Adrenal gland (tissue), 9 donors: ENCODE measurements at regions not wholly inside any gene's neighbourhood (a gene's known extent, or its start where the extent isn't known, plus 50 kb on each side); places are given as distances from the start of the nearest gene placed in this dataset.
A peak's percentile ranks its signal among the peaks of the same experiment; 100 is the strongest.

Experiments used
- DNase-seq, 7 donors: peaks; one replicate each; pipeline ENCODE4 v3.0.0-alpha.2; 2019 to 2020
- H3K27ac ChIP-seq, 5 donors: fragments of 200-600 bp; sonication (generic) in 4 of 5; 1 replicate in 3 of 5; 2 replicates in 2 of 5; pipeline versions ENCODE4 v1.5.1 to v1.8.0; 2016 to 2020; ENCODE audit warnings: mild to moderate bottlenecking in 1 of 5
- H3K27me3 ChIP-seq: fragments of 200-600 bp; 2 replicates; pipeline ENCODE4 v1.8.0; 2021
- H3K36me3 ChIP-seq, 2 donors: fragments of 200-600 bp; replicated peaks in 1 of 2; 1 replicate in 1 of 2; 2 replicates in 1 of 2; pipeline versions ENCODE4 v1.5.1 to v1.8.0; 2018 to 2022
- H3K4me1 ChIP-seq, 2 donors: fragments of 200-600 bp; replicated peaks in 1 of 2; 1 replicate in 1 of 2; 2 replicates in 1 of 2; pipeline versions ENCODE4 v1.5.1 to v1.8.0; 2018 to 2021
- H3K4me3 ChIP-seq, 4 donors: fragments of 200-600 bp; sonication (generic) in 3 of 4; one replicate each; pipeline ENCODE4 v1.5.1; 2016 to 2018
- H3K9me3 ChIP-seq, 3 donors: fragments of 200-600 bp; sonication (generic) in 1 of 3; replicated peaks in 1 of 3; 1 replicate in 2 of 3; 2 replicates in 1 of 3; pipeline versions ENCODE4 v1.5.1 to v1.8.0; 2016 to 2021
- CTCF ChIP-seq, 6 experiments: fragments of 450-650 bp in 4 of 6; fragments of 200-600 bp in 2 of 6; sonication (generic) in 1 of 6; IDR thresholded peaks; 1 replicate in 5 of 6; 2 replicates in 1 of 6; pipeline versions ENCODE4 v1.5.1 to v1.8.0; 2016 to 2021; ENCODE audit warnings: antibody characterized with exemption in 6 of 6, mild to moderate bottlenecking in 2 of 6, moderate library complexity in 1 of 6
- POLR2A ChIP-seq, 2 donors: fragments of 450-650 bp; IDR thresholded peaks; one replicate each; pipeline ENCODE4 v1.6.1; 2017; ENCODE audit warnings: antibody characterized with exemption in 2 of 2, mild to moderate bottlenecking in 2 of 2, moderate library complexity in 1 of 2
- WGBS, 4 donors: extraction: QIAGEN DNeasy Blood & Tissue Kit in 2 of 4; methylation state at CpG; one replicate each; pipeline versions ENCODE4 v1.1.5 to v1.1.7; 2013 to 2017; 5-methylcytosine and 5-hydroxymethylcytosine counted together
- intact Hi-C, 2 donors: fragments of 100-400 bp; cut with DNase I; formaldehyde crosslinking; loops; one replicate each; pipeline versions ENCODE4 v1.14.1 to v1.15.0; 2022 to 2023
- donor health status: healthy with polysubstance abuse.
- donor health status: Bipolar disorder and iron deficiency.
- donor health status: DM: yes; HTN: yes; CAD: no.
- donor health status: DM: no; HTN: no; CAD: no.
- donor health status: DM: no; HTN: no; CAD: no.

- Histone ChIP-seq H3K4me3 (no peak overlapping the region), H3K4me1 (no peaks in the 10 kb centered on the region), H3K27me3 (no peaks in the 10 kb centered on the region), H3K9me3 (no peaks in the 10 kb centered on the region), H3K27ac (no peak overlapping the region), H3K36me3 (no peaks in the 10 kb centered on the region)
- intact Hi-C loops = no loop called here
- no peak for DNase-seq
- TF ChIP-seq POLR2A (IDR thresholded peaks at IDR 0.05) = no peak
- WGBS, 4 donors = 40 to 55% (median 53%) methylated on average over 4 of the region's 4 CpGs
These were observed 1025.3 kb upstream of the NXPH2 start for GRCh38 chr2:139805441-139805840.

- Histone ChIP-seq H3K27ac (no peak overlapping the region), H3K9me3 (no peaks in the 10 kb centered on the region), H3K4me1 (no peaks in the 10 kb centered on the region), H3K36me3 (no peaks in the 10 kb centered on the region), H3K4me3 (no peak overlapping the region), H3K27me3 (no peaks in the 10 kb centered on the region)
- WGBS, 4 donors = 35 to 47% (median 42%) methylated on average over 2 of the region's 2 CpGs
- intact Hi-C loops = loop anchor here in 1 of 2 donors (10.0 kb wide), 1 partner anchor 1066 kb away; no protein-coding TSS in a partner anchor
- DNase-seq = no peak
- no peak for TF ChIP-seq CTCF (IDR thresholded peaks at IDR 0.05)
- no peak for TF ChIP-seq POLR2A (IDR thresholded peaks at IDR 0.05)
These were observed 1018.2 kb upstream of the NXPH2 start for GRCh38 chr2:139798391-139798790.

DNA sequence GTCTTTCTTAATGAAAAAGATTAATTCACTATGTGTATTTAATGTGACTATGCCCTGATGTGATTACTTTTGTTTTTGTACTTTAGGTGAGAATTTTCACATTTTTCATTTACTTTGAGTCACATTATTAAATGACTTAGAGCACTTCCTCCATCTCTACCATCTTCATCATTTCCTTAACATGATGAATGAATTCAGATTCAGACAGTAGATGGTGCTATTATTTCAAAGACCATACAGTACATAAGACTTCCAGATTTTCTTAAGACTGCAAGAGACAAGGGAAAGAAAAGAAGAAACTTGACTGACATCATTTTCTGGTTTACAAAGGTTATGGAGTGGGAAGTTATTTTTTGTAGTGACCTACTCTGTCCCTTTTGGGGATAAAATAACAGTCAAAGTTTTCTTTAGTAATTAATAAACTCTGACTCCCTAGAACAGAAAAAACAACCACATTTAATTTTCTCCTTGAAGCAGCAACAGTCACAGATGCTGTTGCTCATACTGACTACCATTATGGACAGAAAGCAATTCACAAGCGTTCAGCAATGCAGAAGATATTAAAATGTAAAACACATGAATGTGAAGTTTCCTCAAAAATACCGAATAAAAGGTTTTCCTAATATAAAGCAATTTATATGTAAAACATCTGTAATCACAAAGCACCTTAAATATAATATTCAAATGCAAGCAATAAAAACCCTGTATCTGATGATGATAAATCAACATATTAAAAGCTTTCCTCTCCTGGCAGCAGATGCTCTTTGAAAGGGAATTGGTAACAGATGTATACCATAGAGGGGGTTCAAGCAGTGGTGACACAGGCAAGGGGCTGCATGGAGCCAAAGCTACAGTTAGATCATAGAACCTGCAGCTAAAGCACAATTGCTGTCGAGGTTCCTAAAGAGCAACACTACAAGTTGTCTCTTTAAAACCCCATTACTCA lies 1010.9 kb upstream of the NXPH2 start:
- DNase-seq = no peak
- Histone ChIP-seq H3K9me3 (no peaks in the 10 kb centered on the region), H3K36me3 (no peaks in the 10 kb centered on the region), H3K27ac (no peak overlapping the region), H3K4me3 (no peak overlapping the region), H3K4me1 (no peaks in the 10 kb centered on the region), H3K27me3 (no peaks in the 10 kb centered on the region)
- TF ChIP-seq CTCF (IDR thresholded peaks at IDR 0.05) = peak in 3 of 6 experiments; percentile 5 to 28 (median 10)
- TF ChIP-seq POLR2A (IDR thresholded peaks at IDR 0.05) = no peak
- intact Hi-C loops = loop anchor here in 1 of 2 donors (10.0 kb wide), 1 partner anchor 1074 kb away; no protein-coding TSS in a partner anchor
- 36 to 50% (median 47%) methylated on average over 3 of the region's 3 CpGs for WGBS, 4 donors

GRCh38 chr2:139790136-139790535 lies 1009.9 kb upstream of the NXPH2 start:
- H3K27me3 ChIP-seq = no peaks in the 10 kb centered on the region
- no peak for TF ChIP-seq POLR2A (IDR thresholded peaks at IDR 0.05)
- no peaks in the 10 kb centered on the region for H3K9me3 ChIP-seq
- H3K36me3 ChIP-seq = no peaks in the 10 kb centered on the region
- H3K4me3 ChIP-seq = no peak overlapping the region
- no peak overlapping the region for H3K27ac ChIP-seq
- 29 to 41% (median 33%) methylated on average over 2 of the region's 2 CpGs for WGBS, 4 donors
- no peaks in the 10 kb centered on the region for H3K4me1 ChIP-seq
- no peak for DNase-seq
- intact Hi-C loops = loop anchor here in 1 of 2 donors (10.0 kb wide), 1 partner anchor 1075 kb away; no protein-coding TSS in a partner anchor

DNA sequence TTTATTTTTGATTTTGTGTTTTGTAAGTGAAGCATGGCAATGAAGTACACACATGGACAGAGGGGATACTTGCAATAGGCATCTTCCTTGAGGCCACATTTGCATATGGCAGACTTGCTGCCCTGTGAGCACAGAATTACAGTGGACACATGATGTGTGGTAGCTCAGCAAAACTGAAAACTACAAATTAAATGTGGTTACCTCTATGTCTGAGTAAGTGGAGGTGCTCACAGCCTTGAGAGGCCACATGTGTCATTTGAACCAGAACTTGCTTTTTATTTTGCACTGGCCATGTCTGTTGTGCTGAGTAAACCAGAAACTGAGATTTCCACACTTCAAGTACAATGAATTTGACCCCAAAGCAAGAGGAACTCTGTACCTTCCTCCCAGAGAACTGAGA lies 998.5 kb upstream of the NXPH2 start:
- H3K36me3 ChIP-seq = no peaks in the 10 kb centered on the region
- H3K27me3 ChIP-seq = no peaks in the 10 kb centered on the region
- H3K9me3 ChIP-seq = no peaks in the 10 kb centered on the region
- H3K4me3 ChIP-seq = no peak overlapping the region
- no peaks in the 10 kb centered on the region for H3K4me1 ChIP-seq
- TF ChIP-seq CTCF (IDR thresholded peaks at IDR 0.05) = no peak
- no peak for TF ChIP-seq POLR2A (IDR thresholded peaks at IDR 0.05)
- DNase-seq = no peak
- H3K27ac ChIP-seq = no peak overlapping the region
- intact Hi-C loops = no loop called here
